GM19372 (cell line): ENCODE measurements at regions not wholly inside any gene's neighbourhood (a gene's known extent, or its start where the extent isn't known, plus 50 kb on each side); places are given as distances from the start of the nearest gene placed in this dataset.
"Not testable (repeated sequence)": the region's sequence is repeated elsewhere in the genome, so short reads cannot be mapped to it uniquely, and the experiment has no call there.

Experiments used
- ATAC-seq: cut with Tn5 transposase; IDR thresholded peaks from one replicate; pipeline ENCODE4 v1.9.1; 2021; ENCODE audit warnings: mild to moderate bottlenecking, low read depth, moderate library complexity; ENCODE audit not compliant: unreplicated experiment

DNA sequence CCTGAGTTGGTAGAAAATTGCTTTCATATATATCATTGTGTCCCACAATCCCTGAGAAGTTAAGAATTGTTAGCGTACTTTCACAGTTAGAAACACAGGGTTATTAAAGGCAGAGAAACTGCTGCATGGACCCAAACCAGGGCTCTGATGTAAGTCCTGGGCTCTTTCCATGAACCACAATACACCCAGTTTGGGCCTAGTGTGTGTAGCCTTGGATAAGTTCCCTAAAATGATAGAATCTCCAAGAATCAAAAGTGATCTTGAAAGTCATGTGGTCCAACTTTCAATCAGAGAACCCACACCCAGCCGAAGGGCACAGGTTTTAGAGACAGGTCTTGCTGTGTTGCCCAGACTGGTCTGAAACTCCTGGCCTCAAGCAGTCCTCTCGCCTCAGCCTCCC lies 257.8 kb upstream of the KLF3 start:
- no peak for ATAC-seq

DNA sequence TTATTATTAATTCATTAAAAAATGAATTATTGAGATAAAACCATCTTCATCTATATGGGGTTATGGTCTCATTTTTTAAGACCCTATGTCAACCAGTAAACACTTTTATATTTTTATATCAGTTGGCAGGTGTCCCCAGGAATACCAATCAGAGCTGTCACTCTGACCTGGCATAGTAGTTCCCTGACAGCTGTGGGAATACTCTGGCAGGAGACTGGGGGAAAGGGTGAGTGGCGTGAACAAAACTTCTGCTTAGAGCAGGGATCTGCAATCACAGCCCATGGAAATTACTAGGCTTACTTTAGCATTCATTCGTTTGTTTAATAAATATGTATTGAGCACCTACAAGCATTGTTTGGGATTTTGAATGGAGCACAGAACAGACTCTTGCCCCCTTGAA lies 254.1 kb upstream of the KLF3 start:
- ATAC-seq: no peak

- no peak for ATAC-seq
These were observed 252.9 kb upstream of the KLF3 start for GRCh38 chr4:38411092-38411491.

- no peak for ATAC-seq
These were observed 251.9 kb upstream of the KLF3 start for GRCh38 chr4:38411981-38412536.

- no peak for ATAC-seq
These were observed 250.3 kb upstream of the KLF3 start for GRCh38 chr4:38413524-38414341.

DNA sequence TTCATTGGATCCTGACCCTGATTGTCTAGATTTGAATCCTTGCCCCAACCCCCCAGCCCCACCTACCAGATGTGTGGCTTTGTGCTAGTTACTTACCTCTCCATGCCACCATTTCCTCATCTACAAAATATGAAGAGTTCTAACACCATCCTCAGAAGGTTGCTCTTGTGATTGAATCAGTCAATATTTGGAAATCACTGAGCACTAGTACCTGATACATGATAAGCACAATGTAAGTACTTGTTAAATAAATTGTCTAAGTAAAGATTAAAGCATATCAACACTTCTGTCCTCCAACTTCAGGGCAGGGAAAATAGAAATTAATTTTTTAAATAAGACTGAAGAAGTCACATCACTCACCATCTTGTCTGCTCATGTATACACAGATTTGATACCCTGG lies 249.6 kb upstream of the KLF3 start:
- no peak for ATAC-seq

GRCh38 chr4:38415682-38416081 lies 248.3 kb upstream of the KLF3 start:
- ATAC-seq: no peak

- ATAC-seq: no peak
These were observed 247.5 kb upstream of the KLF3 start for GRCh38 chr4:38416450-38417014.

DNA sequence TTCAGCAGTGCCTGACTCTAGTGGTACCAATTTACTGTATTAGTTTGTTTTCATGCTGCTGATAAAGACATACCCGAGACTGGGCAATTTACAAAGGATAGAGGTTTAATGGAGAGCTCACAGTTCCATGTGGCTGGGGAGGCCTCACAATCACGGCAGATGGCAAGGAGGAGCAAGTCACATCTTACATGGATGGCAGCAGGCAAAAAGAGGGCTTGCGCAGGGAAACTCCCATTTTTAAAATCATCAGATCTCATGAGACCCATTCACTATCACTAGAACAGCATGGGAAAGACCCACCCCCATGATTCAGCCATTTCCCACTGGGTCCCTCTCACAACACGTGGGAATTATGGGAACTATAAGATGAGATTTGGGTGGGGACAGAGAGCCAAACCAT lies 243.7 kb upstream of the KLF3 start:
- ATAC-seq: not testable (repeated sequence)

DNA sequence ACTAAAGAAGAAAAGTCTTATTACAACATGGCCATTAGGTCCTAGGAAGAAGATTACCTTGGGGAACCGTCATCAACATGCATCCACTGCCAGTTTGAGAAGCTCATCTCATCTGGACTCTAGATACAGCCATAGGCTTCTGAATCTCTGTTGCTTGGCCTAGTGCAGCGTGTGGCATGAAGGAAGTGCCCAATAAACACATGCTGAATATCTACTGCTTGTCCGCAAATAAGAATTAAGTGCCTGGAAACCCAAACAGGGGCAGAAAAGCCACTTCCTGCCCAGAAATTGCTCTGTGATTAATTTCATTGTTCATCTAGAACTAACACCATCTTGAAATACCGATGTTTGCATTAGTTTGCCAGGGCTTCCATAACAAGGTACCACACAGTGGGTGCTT lies 241.1 kb upstream of the KLF3 start:
- no peak for ATAC-seq

- ATAC-seq: no peak
These were observed 239.7 kb upstream of the KLF3 start for GRCh38 chr4:38424151-38424871.

DNA sequence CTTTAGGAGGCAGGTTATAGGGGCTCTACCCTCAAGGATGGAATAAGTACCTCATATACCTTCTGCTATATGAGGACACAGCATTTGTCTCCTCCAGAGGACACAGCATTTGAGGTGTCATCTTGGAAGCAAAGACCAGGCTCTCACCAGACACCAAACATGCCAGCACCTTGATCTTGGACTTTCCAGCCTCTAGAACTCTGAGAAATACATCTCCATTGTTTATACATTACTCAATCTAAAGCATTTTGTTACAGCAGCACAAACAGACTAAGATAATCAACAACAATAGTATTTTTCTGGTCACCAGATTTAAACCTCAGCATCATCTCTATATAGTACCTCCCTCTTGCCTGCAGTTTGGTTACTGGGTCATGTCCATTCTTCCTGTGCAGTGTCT lies 237.5 kb upstream of the KLF3 start:
- no peak for ATAC-seq

- ATAC-seq: no peak
These were observed 233.2 kb upstream of the KLF3 start for GRCh38 chr4:38430841-38431240.

GRCh38 chr4:38442073-38442788 lies 221.8 kb upstream of the KLF3 start:
- no peak for ATAC-seq

DNA sequence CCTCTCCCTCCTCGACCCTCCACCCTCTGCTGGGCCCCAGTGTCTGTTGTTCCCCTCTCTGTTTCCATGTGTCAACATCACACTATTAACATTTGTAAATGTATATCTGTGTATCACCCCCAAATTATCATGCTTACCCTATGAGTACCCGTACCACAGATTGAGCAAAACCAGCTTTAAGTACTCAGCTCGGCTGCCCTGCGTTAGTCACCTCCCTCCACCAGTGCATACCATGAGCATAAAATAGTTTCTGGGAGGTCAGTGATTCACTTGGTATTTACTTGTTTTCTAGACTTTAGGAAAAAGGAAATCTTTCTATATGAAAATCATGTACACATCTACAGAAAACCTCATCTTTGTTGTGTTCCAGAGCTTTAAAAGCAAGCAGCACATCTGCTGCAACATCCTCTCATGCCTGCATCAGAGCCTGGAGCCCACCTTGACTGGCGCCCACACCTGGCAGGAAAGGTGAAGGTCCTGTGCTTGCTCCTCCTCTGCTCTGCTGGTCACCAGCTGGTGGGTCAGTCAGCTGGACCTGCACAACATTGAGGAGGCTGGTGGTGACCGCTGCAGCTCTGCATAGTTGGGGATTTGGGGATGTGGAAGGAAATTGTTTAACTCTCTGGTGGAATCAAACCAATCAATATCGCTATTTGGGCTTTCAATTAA lies 214.4 kb upstream of the KLF3 start:
- no peak for ATAC-seq

DNA sequence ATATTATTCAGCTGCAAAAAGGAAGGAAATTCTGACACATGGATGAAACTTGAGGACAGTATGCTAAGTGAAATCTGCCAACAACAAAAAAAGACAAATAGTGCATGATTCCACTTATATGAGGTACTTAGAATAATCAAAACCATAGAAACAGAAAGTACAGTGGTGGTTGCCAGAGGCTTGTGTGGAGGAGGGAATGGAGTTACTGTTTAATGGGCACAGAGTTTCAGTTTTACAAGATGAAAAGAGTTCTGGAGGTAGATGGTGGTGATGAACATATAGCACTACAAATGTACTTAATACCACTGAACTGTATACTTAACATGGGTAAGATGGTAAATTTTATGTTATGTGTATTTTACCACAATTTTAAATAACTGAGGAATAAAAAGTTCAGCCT lies 212.0 kb upstream of the KLF3 start:
- ATAC-seq: no peak

DNA sequence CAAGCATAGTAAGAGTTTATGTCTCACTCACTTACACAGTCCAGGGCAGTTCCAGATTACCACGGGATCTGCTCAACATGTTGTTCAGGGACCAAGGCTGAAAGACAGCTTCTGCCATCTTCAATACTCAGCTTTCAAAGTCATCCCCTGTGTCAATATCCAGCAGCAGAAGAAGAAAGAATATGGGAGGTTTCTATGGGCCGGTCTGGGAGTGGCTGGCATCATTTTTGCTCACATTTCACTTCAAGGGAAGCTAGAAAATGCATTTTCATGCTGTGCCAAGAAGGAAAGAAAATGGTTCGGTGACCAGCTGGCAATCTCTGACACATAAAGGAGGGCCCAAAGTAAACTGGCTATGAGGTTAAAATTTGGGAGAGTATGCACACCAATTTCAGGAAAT lies 211.5 kb upstream of the KLF3 start:
- ATAC-seq: no peak

DNA sequence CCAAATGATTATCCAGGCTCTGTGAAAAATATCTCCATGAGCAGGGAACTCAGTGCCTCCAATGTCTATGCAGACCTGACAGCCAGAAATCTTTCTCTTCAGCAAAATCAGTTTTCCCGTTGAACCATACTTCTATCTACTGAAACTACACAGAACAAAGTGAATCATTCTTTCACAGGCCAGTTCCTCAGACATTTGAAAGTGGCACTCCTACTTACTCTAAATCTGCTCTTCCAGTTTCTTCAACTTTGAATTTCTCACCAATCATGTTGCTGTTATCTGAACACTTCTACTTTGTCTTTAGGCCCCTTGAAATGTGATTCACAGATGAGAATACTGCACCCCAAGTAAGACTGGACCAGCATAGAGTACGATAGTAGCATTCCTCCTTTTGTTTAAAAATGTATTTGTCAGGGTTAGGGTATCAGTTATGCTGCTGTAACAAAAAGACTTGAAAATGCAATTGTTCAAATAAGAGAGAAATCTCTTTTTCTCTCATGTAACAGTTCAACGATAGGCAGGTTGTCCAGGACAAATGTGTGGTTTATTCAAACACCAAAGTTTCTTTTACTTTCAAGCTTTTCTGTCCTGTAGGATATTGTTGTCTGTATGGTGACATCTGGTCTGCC lies 210.6 kb upstream of the KLF3 start:
- no peak for ATAC-seq

GRCh38 chr4:38454284-38454683 lies 209.7 kb upstream of the KLF3 start:
- ATAC-seq: no peak
